H9 (cell line): ENCODE measurements at regions not wholly inside any gene's neighbourhood (a gene's known extent, or its start where the extent isn't known, plus 50 kb on each side); places are given as distances from the start of the nearest gene placed in this dataset.

Source experiments
- DNase-seq: peaks from one replicate; pipeline ENCODE4 v3.0.0-alpha.2; 2017
- H2AFZ ChIP-seq: one replicate; pipeline ENCODE4 v1.6.1; 2013; ENCODE audit warnings: mild to moderate bottlenecking, low read length, control low read depth, moderate library complexity
- H2AK5ac ChIP-seq: 2 replicates; pipeline ENCODE4 v1.6.1; 2013; ENCODE audit warnings: low read length, control low read depth, mixed read lengths; ENCODE audit not compliant: insufficient read length
- H2BK120ac ChIP-seq: one replicate; pipeline ENCODE4 v1.6.1; 2013; ENCODE audit warnings: low read depth, mild to moderate bottlenecking, low read length, control low read depth, inconsistent platforms; ENCODE audit not compliant: poor library complexity, severe bottlenecking
- H2BK12ac ChIP-seq: 2 replicates; pipeline ENCODE4 v1.6.1; 2013; ENCODE audit warnings: low read length, control low read depth, mixed read lengths, low read depth; ENCODE audit not compliant: insufficient read length
- H2BK15ac ChIP-seq: 2 replicates; pipeline ENCODE4 v1.6.1; 2013; ENCODE audit warnings: low read depth, low read length, control low read depth
- H2BK20ac ChIP-seq: one replicate; pipeline ENCODE4 v1.6.1; 2013; ENCODE audit warnings: low read depth, mild to moderate bottlenecking, low read length, control low read depth, inconsistent platforms; ENCODE audit not compliant: poor library complexity, severe bottlenecking
- H2BK5ac ChIP-seq: 2 replicates; pipeline ENCODE4 v1.6.1; 2013; ENCODE audit warnings: low read length, control low read depth, mixed read lengths; ENCODE audit not compliant: insufficient read length
- H3K14ac ChIP-seq: 2 replicates; pipeline ENCODE4 v1.6.1; 2013; ENCODE audit warnings: low read length, control low read depth; ENCODE audit not compliant: insufficient read depth
- H3K18ac ChIP-seq: 2 replicates; pipeline ENCODE4 v1.6.1; 2013; ENCODE audit warnings: low read depth, mild to moderate bottlenecking, mixed read lengths, low read length, control low read depth; ENCODE audit not compliant: insufficient read length
- H3K23ac ChIP-seq: 2 replicates; pipeline ENCODE4 v1.6.1; 2013; ENCODE audit warnings: low read length, control low read depth, mixed read lengths, low read depth; ENCODE audit not compliant: insufficient read length
- H3K23me2 ChIP-seq: 2 replicates; pipeline ENCODE4 v1.6.1; 2013; ENCODE audit warnings: low read depth, mild to moderate bottlenecking, mixed read lengths, low read length, control low read depth; ENCODE audit not compliant: insufficient read length, poor library complexity, severe bottlenecking
- H3K27ac ChIP-seq: 2 replicates; pipeline ENCODE4 v1.5.1; 2013; ENCODE audit warnings: low read length, control low read depth, mixed read lengths, low read depth; ENCODE audit not compliant: insufficient read length
- H3K27me3 ChIP-seq: 2 replicates; pipeline ENCODE4 v1.6.1; 2013; ENCODE audit warnings: low read length, control low read depth, inconsistent platforms; ENCODE audit not compliant: insufficient read depth
- H3K4ac ChIP-seq: 2 replicates; pipeline ENCODE4 v1.6.1; 2013; ENCODE audit warnings: low read depth, mild to moderate bottlenecking, control low read depth, inconsistent platforms, low read length, moderate library complexity
- H3K4me1 ChIP-seq: 2 replicates; pipeline ENCODE4 v1.6.1; 2013; ENCODE audit warnings: low read length, control low read depth, inconsistent platforms; ENCODE audit not compliant: insufficient read depth
- H3K4me2 ChIP-seq: 2 replicates; pipeline ENCODE4 v1.6.1; 2013; ENCODE audit warnings: low read length, control low read depth, mixed read lengths; ENCODE audit not compliant: insufficient read length, insufficient read depth
- H3K56ac ChIP-seq: 2 replicates; pipeline ENCODE4 v1.6.1; 2013; ENCODE audit warnings: low read depth, mild to moderate bottlenecking, mixed read lengths, low read length, control low read depth; ENCODE audit not compliant: insufficient read length
- H3K79me1 ChIP-seq: 2 replicates; pipeline ENCODE4 v1.6.1; 2013; ENCODE audit warnings: low read depth, mild to moderate bottlenecking, moderate library complexity, low read length, control low read depth, inconsistent platforms; ENCODE audit not compliant: insufficient read depth, poor library complexity, severe bottlenecking
- H3K79me2 ChIP-seq: 2 replicates; pipeline ENCODE4 v1.6.1; 2013; ENCODE audit warnings: low read length, control low read depth, inconsistent platforms; ENCODE audit not compliant: insufficient read depth
- H3K9ac ChIP-seq: 2 replicates; pipeline ENCODE4 v1.6.1; 2013; ENCODE audit warnings: low read length, control low read depth, mixed read lengths; ENCODE audit not compliant: insufficient read length; ENCODE audit errors: extremely low read depth
- H3K9me3 ChIP-seq: one replicate; pipeline ENCODE4 v1.6.1; 2013; ENCODE audit warnings: low read depth, low read length, inconsistent platforms; ENCODE audit not compliant: control insufficient read depth
- H3T11ph ChIP-seq: one replicate; pipeline ENCODE4 v1.6.1; 2013; ENCODE audit warnings: mild to moderate bottlenecking, low read length, control low read depth, inconsistent platforms
- H4K20me1 ChIP-seq: one replicate; pipeline ENCODE4 v1.6.1; 2013; ENCODE audit not compliant: control insufficient read depth, insufficient read length, insufficient read depth
- H4K5ac ChIP-seq: 2 replicates; pipeline ENCODE4 v1.6.1; 2013; ENCODE audit warnings: low read depth, mild to moderate bottlenecking, mixed read lengths, low read length, control low read depth; ENCODE audit not compliant: insufficient read length
- H4K8ac ChIP-seq: replicated peaks from 2 replicates; pipeline ENCODE4 v1.6.1; 2013; ENCODE audit warnings: low read length, control low read depth, mixed read lengths, low read depth; ENCODE audit not compliant: insufficient read length
- H4K91ac ChIP-seq: 2 replicates; pipeline ENCODE4 v1.6.1; 2013; ENCODE audit warnings: low read depth, mild to moderate bottlenecking, moderate library complexity, mixed read lengths, low read length, control low read depth; ENCODE audit not compliant: insufficient read length
- H3K27ac Mint-ChIP-seq, 3 experiments: 2 replicates in 2 of 3; 3 replicates in 1 of 3; pipeline ENCODE4 v1.8.0; 2020 to 2021; ENCODE audit warnings: mixed read lengths in 3 of 3, mild to moderate bottlenecking in 1 of 3, moderate library complexity in 1 of 3
- H3K27me3 Mint-ChIP-seq: 2 replicates; pipeline ENCODE4 v1.8.0; 2021; ENCODE audit warnings: low read depth, mild to moderate bottlenecking, moderate library complexity, mixed read lengths
- H3K36me3 Mint-ChIP-seq, 3 experiments: 2 replicates in 2 of 3; 3 replicates in 1 of 3; pipeline ENCODE4 v1.8.0; 2020 to 2021; ENCODE audit warnings: low read depth in 3 of 3, mixed read lengths in 3 of 3; ENCODE audit not compliant: insufficient read depth in 1 of 3
- H3K4me1 Mint-ChIP-seq, 2 experiments: 2 replicates each; pipeline ENCODE4 v1.8.0; 2020; ENCODE audit warnings: mixed read lengths in 2 of 2
- H3K4me3 Mint-ChIP-seq, 2 experiments: 2 replicates in 1 of 2; 3 replicates in 1 of 2; pipeline ENCODE4 v1.8.0; 2020 to 2021; ENCODE audit warnings: mild to moderate bottlenecking in 2 of 2, mixed read lengths in 2 of 2, moderate library complexity in 1 of 2
- H3K9me3 Mint-ChIP-seq, 2 experiments: 2 replicates in 1 of 2; 3 replicates in 1 of 2; pipeline ENCODE4 v1.8.0; 2020; ENCODE audit warnings: mild to moderate bottlenecking in 2 of 2, mixed read lengths in 2 of 2, moderate library complexity in 1 of 2
- CTCF ChIP-seq: fragments of 200-600 bp; sonication (generic); conservative IDR thresholded peaks from 3 replicates; pipeline ENCODE4 v1.8.0; 2021; ENCODE audit warnings: antibody characterized with exemption, mild to moderate bottlenecking
- WGBS: extraction: QIAGEN DNeasy Blood & Tissue Kit; methylation state at CpG from one replicate; pipeline ENCODE4 v1.1.7; 2013; ENCODE audit warnings: missing lambda C conversion rate, low lambda C conversion rate, mixed read lengths; ENCODE audit not compliant: insufficient read length; ENCODE audit errors: extremely low coverage; 5-methylcytosine and 5-hydroxymethylcytosine counted together

- Mint-ChIP-seq H3K36me3 (no peaks in the 10 kb centered on the region), H3K27me3 (no peaks in the 10 kb centered on the region), H3K4me3 (no peak overlapping the region), H3K9me3 (no peaks in the 10 kb centered on the region), H3K4me1 (peaks cover 5 to 6% of the 10 kb centered on the region in 2 experiments), H3K27ac (no peak overlapping the region)
- no peak overlapping the region for H3K27ac ChIP-seq
- WGBS = no CpG with 5 or more reads among the region's 2 CpGs
- H3K18ac ChIP-seq = no peak overlapping the region
- no peak overlapping the region for H2BK120ac ChIP-seq
- no peak overlapping the region for H3K9ac ChIP-seq
- H2AFZ ChIP-seq = no peak overlapping the region
- no peak for DNase-seq
- H3K4ac ChIP-seq = no peak overlapping the region
- H3K79me1 ChIP-seq = no peaks in the 10 kb centered on the region
- H3K79me2 ChIP-seq = no peaks in the 10 kb centered on the region
- H3K56ac ChIP-seq = no peak overlapping the region
- H3T11ph ChIP-seq = no peak overlapping the region
- no peak overlapping the region for H3K23ac ChIP-seq
- H3K23me2 ChIP-seq = no peaks in the 10 kb centered on the region
- H2BK12ac ChIP-seq = no peak overlapping the region
- no peak overlapping the region for H2AK5ac ChIP-seq
- H4K20me1 ChIP-seq = no peaks in the 10 kb centered on the region
- H3K14ac ChIP-seq = no peak overlapping the region
- TF ChIP-seq CTCF = no peak
- H2BK15ac ChIP-seq = no peak overlapping the region
- H3K27me3 ChIP-seq = no peaks in the 10 kb centered on the region
- no peaks in the 10 kb centered on the region for H3K4me1 ChIP-seq
- H4K5ac ChIP-seq = no peak overlapping the region
- no peaks in the 10 kb centered on the region for H3K9me3 ChIP-seq
- no peak overlapping the region for H4K8ac ChIP-seq
- no peak overlapping the region for H3K4me2 ChIP-seq
- no peak overlapping the region for H2BK5ac ChIP-seq
- H2BK20ac ChIP-seq = no peak overlapping the region
- H4K91ac ChIP-seq = no peak overlapping the region
Measured at GRCh38 chr10:63755441-63755840, 234.2 kb downstream of the REEP3 start.
